ENCODE measurements at regions not wholly inside any gene's neighbourhood (a gene's known extent, or its start where the extent isn't known, plus 50 kb on each side); places are given as distances from the start of the nearest gene placed in this dataset.

GRCh38 chr6:76533661-76534060 is 461.2 kb upstream of the IMPG1 start:
- no peak overlapping the region for H3K4me3 ChIP-seq (ENCODE audit: low read length)
- no peak for TF ChIP-seq CTCF (IDR thresholded peaks at IDR 0.05; ENCODE audit: insufficient read depth, low read depth, low read length, missing control alignments)
- DNase-seq (ENCODE audit: low read depth), result no peak

- no peak for TF ChIP-seq CTCF (IDR thresholded peaks at IDR 0.05; ENCODE audit: insufficient read depth, low read depth, low read length, missing control alignments)
- H3K4me3 ChIP-seq (ENCODE audit: low read length), result no peak overlapping the region
- no peak for DNase-seq (ENCODE audit: low read depth)
These were observed 460.2 kb upstream of the IMPG1 start for GRCh38 chr6:76532647-76533046.

GRCh38 chr6:76518443-76518842 is 446.0 kb upstream of the IMPG1 start:
- TF ChIP-seq CTCF (IDR thresholded peaks at IDR 0.05; ENCODE audit: insufficient read depth, low read depth, low read length, missing control alignments), result no peak
- H3K4me3 ChIP-seq (ENCODE audit: low read length), result no peak overlapping the region
- DNase-seq (ENCODE audit: low read depth), result peak; percentile 29

GRCh38 chr6:76516924-76517323 is 444.5 kb upstream of the IMPG1 start:
- H3K4me3 ChIP-seq (ENCODE audit: low read length), result no peak overlapping the region
- DNase-seq (ENCODE audit: low read depth), result no peak
- no peak for TF ChIP-seq CTCF (IDR thresholded peaks at IDR 0.05; ENCODE audit: insufficient read depth, low read depth, low read length, missing control alignments)

- no peak for DNase-seq (ENCODE audit: low read depth)
- no peak for TF ChIP-seq CTCF (IDR thresholded peaks at IDR 0.05; ENCODE audit: insufficient read depth, low read depth, low read length, missing control alignments)
- no peak overlapping the region for H3K4me3 ChIP-seq (ENCODE audit: low read length)
These were observed 438.0 kb upstream of the IMPG1 start for GRCh38 chr6:76510489-76510888.

- no peak for DNase-seq (ENCODE audit: low read depth)
- no peak overlapping the region for H3K4me3 ChIP-seq (ENCODE audit: low read length)
- no peak for TF ChIP-seq CTCF (IDR thresholded peaks at IDR 0.05; ENCODE audit: insufficient read depth, low read depth, low read length, missing control alignments)
These were observed 436.9 kb upstream of the IMPG1 start for GRCh38 chr6:76509397-76509796.

- DNase-seq (ENCODE audit: low read depth), result no peak
- H3K4me3 ChIP-seq (ENCODE audit: low read length), result no peak overlapping the region
- TF ChIP-seq CTCF (IDR thresholded peaks at IDR 0.05; ENCODE audit: insufficient read depth, low read depth, low read length, missing control alignments), result no peak
These were observed 434.3 kb upstream of the IMPG1 start for GRCh38 chr6:76506808-76507207.

All from epithelial cell of esophagus (primary cell).